ENCODE measurements at regions not wholly inside any gene's neighbourhood (a gene's known extent, or its start where the extent isn't known, plus 50 kb on each side); places are given as distances from the start of the nearest gene placed in this dataset.
A peak's percentile ranks its signal among the peaks of the same experiment; 100 is the strongest.

DNA sequence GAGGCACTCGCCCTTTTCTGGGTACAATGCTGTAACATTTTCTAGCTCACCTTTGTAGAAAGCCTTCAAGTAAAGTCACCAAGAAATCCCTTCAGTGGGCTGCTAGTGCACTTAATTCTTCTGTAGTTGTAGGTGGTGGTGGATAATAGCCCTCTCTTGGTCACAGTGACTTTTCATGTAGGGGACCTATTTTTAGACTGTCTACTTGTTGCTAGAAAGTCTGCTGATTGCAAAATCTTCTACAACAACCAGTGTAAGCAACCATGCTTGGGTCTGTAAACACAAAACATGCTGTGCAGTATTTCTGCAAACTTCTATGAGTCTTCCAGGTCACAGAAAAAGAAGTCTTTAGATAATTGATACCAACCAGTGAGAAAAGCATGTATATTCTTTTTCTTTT, 55.6 kb downstream of the PBDC1 start:
- no peak for DNase-seq

GRCh38 chrX:76248901-76249300, 76.0 kb downstream of the PBDC1 start:
- no peak for DNase-seq

DNA sequence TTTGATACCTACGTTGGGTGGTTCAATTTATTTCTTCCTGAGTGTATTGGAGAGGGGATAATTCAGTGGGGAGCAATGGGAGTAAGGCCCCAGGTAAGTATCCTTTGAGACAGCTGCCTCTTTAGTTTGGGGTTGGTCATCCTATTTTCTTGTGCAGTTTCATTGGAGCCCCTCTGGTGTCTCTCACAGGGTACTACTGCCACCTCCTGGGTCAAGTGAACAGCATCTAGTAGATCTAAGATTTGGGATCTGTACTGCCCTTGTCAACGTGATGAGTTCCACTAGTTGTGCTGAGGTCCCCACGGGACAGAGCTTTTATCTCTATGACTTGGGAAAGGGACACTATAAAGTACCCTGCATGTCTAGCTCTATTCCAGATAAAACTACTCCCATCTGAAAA, 80.6 kb downstream of the PBDC1 start:
- peak; percentile 43 for DNase-seq

DNA sequence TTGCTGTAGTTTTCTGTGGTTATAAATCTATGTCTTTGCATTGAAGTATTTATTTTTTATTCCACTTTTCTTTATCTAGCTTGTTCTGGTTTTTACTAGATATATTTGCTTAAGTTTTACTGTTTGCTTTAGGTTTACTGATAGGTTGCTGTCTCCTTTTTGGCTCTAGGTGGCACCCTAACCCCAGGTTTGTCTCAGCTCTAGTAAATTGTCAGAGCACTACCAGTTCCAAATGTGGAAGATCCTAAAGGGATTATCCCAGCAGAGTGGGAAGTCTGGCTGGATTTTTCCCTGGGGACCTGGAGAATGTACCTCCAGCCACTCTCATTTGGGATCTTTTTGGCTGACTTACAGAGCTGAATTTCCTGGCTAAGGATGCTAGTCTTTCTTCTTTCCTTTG, 106.1 kb downstream of the PBDC1 start:
- DNase-seq = peak; percentile 5

Data from MV-4-11 (cell line).